GM21529 (cell line): ENCODE measurements at regions not wholly inside any gene's neighbourhood (a gene's known extent, or its start where the extent isn't known, plus 50 kb on each side); places are given as distances from the start of the nearest gene placed in this dataset.
"Not testable (repeated sequence)": the region's sequence is repeated elsewhere in the genome, so short reads cannot be mapped to it uniquely, and the experiment has no call there.

ENCODE experiments used
- ATAC-seq: cut with Tn5 transposase; IDR thresholded peaks from one replicate; pipeline ENCODE4 v1.9.1; 2021; ENCODE audit not compliant: unreplicated experiment

- ATAC-seq, result no peak
Measured at GRCh38 chr10:94219829-94220228, 142.9 kb downstream of the NOC3L start.

GRCh38 chr10:94220717-94221116 lies 142.0 kb downstream of the NOC3L start:
- ATAC-seq, result no peak

DNA sequence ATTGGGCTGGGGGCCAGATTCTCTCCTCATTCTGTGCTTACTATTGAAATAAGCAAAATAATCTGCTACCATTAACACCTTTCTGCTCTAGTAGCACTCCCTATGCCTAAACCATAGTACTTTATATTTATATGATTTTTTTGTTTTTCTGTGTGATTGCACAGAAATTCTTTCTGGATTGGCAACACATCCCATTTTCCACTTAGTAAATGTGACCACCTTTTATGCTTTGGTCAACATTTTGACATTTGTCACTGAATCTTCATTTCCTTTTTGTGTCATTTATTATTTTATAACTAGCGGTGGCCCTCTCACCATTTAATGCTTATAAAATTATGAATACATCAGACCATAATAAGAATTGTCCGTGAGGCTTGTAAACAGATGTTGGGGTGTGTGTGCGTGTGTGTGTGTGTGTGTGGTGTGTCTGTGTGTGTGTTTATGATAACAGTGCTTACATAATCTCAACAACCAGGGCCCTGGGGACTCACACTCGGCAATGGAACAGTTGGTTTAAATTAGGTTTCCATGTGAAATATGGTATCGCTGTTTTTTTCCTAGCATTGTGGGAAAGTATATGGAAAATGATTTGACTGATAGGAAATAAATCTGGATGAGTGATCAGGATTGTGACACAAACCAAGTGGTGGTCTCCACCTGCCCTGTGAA lies 138.9 kb downstream of the NOC3L start:
- ATAC-seq, result no peak

DNA sequence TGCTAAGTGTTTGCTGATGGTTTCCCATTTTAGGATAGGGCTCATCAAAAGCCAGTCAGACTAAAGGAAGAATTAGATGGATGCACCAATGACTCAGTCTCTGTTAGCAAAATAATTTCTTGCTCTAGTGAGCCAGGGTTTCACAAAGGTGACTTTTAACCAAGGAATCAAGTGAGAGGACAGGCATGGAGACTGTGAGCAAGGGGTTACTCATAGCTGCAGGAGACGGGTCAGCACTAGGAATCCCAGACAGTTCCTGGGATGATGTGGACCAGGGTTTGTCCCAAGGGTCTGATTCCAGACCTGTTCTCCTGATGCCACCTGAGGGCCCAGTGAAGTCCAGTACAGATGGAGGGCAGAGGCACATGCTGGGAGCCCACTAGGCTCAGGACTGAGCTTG lies 138.1 kb downstream of the NOC3L start:
- ATAC-seq, result no peak

GRCh38 chr10:94225589-94225988 lies 137.2 kb downstream of the NOC3L start:
- ATAC-seq, result no peak

GRCh38 chr10:94230134-94230785 lies 132.5 kb downstream of the NOC3L start:
- no peak for ATAC-seq

DNA sequence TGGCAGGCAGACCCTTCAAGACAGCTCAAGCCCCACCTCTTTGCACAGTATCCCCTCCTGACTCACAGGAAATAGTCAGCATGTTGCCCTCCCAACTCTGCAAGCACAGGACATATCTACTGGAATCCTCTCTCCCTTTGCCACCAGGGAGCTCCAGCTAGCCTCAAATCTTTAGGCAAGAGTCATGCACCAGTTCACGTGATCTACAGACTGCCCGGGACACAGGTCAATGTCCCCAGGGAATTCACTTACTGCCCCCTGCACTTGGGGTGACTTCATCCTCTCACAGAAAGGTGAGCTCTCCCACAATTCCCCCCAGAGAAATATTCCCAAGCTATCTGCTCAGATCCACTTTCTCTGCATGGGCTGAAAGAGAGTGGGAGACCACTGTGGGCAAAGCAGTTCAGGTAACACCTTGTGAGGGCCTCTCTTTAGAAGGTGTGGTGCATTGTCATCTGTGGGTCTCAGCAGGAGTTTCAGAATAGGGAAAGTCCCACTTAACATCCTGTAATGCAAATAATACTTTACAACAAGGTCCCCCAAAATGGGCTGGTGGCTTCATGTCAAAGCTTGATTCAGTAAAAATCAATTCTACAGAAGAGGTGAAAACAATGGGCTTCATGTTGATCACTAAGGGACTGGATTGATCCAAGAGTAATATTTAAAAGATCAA lies 129.9 kb downstream of the NOC3L start:
- ATAC-seq, result peak; percentile 58

DNA sequence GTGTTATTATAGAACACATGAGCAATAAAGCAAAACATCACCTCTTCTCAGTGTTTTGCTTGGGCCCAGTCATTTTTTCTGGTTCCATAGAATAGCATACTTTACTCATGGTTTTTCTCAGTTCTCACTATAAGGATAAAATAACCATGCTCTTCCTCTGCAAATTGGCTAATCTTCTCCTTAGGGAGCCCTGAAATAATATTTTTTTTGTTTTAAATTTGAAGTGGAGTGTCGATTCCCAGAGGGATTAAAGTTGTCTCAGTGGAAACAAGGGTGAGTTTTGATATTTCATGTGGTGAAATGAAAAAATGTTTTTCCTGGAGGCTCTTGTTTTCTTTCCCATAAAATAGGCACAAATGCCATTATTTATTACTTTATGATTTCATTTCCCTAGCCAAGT lies 127.3 kb downstream of the NOC3L start:
- ATAC-seq, result no peak

DNA sequence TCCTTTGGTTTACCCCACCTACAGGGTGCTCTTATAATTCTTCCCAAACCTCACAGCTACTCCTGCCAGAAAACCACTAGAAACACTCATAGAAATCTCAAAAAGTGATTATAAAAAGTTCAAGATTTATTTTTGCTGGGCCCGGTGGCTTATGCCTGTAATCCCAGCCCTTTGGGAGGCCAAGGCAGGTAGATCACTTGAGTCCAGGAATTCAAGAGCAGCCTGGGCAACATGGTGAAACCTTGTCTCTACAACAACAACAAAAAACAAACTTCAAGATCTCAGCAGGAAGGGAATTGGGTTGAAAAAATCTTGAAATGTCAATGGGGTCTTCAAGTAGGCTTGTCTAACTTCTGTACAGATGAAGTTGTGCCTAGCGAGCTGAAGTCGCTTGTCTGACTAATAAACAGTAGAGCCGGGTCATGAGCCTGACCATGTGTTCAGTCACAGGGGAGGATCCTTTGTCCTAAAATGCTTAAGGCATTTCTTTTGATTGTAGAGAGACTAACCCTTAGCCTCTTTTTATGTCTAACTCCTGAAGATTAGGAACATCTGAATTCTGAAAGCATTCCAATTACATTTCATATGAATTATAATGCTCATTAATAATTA lies 124.6 kb downstream of the NOC3L start:
- ATAC-seq, result no peak

DNA sequence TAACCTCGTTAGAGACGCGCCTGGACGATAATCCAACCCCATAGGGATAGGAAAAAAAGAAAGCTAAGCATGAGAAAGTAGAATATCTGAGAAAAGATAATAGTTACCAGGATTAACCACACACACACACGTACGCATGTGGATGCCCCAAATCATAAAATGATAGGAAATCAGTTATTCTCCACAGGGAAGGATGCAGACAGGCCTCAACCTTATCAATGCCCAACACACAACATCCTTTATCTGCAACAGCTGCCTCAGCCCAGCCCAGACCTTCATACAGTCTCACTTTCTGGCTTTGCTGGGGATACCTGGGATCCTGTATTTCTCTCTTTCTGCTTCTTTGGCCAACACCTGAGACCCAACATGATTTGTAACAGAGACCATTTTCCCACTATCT lies 123.0 kb downstream of the NOC3L start:
- ATAC-seq, result no peak

DNA sequence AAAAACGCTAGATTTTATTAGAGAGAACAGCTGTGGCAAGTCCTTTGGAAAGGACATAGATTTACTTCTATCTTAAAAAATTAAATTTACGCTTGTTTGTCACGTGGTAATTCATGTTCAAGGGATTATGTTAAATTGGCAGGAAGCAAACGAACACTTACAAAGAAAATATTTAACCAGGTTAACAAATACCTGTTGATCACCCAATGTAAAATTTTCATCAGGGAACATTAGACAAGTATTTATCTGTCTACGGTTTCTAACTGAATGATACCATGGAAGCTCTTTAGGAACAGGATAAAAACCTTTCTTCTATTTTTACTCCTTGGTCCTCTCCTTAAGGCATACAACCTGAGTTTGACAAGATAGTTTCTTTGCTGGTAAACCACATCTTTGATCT lies 122.2 kb downstream of the NOC3L start:
- ATAC-seq, result no peak

- ATAC-seq, result no peak
Measured at GRCh38 chr10:94240901-94241300, 121.8 kb downstream of the NOC3L start.

DNA sequence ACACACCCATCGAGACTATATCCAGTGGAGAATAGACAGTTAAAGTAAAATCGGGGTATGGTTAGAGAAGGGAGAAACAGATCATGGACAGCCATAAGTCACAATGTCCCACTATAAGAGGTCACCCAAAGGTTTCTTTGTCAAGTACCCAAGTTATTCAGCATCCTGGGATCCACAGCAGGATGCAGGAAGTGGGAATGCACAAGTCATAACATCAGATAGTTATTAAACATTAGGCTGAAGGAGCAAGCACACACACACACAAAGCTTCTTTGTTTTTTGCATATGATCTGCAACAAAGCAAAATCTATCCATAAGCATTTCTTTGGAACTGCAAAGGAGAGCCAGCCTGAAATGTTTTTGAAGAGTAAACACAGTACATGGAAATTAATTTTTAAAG lies 111.6 kb downstream of the NOC3L start:
- no peak for ATAC-seq

DNA sequence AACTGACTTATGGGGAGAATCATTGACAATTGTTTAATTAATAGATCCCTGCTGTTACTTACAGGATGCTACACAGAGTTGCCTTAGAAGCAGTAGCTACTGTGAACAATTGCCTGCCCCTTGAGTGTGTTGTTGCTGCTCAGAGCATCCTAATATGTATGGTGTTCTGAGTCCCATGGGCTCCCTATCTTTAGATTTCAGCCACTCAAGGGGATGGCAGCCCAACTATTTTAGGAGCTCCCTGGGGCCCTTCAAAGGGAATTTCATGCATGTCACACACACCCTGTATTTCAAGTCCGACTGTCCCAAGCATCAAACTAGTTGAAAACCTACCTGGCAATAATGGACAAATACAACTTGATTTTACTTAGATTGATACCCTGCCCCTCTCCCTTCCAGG lies 111.2 kb downstream of the NOC3L start:
- ATAC-seq, result no peak

- ATAC-seq, result not testable (repeated sequence)
Measured at GRCh38 chr10:94257407-94257806, 105.3 kb downstream of the NOC3L start.

DNA sequence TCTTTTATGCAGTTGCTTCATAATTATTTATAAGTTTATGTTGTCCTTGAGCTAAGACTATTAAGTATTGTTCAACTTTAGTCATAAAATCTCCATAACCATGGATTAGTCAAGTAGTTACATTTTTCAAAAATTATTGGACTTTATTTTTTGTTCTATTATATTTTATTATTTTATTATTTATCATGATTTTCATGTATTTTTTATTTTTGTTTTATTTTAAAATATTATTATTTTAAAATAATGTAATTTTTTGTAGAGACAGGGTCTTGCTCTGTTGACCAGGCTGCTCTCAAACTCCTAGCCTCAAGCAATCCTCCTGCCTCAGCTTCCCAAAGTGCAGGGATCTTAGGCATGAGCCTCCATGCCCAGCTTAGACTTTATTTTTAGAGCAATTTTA lies 102.3 kb downstream of the NOC3L start:
- no peak for ATAC-seq

DNA sequence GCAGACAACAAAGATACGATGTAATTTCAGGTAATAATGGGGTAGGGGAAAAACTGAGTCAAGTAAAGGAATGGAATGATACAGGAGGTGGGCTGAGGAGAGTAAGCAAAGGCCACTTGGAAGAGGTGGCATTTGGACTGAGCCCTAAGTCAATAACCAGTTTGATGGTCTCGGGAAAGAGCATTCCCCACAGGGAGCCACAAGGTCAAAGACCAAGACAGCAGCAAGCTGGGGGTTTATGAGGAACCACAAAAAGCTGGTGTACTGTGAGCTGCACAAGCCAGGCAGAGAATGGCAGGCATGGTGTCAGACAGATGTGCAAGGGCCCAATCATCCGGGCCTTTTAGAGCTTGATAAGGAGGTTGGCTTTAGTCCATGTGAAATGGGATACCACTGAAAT lies 98.7 kb downstream of the NOC3L start:
- no peak for ATAC-seq

GRCh38 chr10:94266091-94266490 lies 96.6 kb downstream of the NOC3L start:
- ATAC-seq, result no peak

- no peak for ATAC-seq
Measured at GRCh38 chr10:94268652-94269051, 94.1 kb downstream of the NOC3L start.

DNA sequence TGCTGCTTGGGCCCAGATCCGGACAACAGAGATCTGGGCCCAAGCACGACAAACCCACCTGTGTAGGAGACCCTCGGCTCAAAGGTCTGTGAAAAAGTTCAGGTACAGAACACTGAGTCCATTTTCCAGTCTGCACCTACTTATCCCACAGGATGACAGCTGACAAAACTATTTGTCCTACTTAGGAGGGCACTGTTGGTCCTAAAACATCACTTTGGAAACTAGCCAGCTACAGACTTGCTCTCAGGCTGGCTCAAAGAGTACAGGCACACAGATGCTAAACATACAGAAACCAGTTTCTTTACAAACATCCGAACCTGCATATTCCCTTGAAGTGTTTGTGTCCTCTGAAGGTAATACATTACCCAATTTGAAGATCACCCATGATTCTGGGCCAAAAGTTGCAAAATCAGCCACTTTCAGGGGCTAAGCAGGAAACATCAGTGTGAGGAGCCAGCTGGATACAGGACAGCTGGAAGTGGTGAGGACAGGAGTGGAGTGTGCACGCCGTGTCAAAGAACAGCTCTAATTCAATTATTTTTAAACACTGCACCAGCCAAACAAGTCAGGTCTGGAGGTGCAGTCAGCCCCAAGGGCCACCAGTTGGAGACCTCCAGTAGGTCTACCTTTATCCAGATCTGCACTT lies 88.5 kb downstream of the NOC3L start:
- no peak for ATAC-seq

- no peak for ATAC-seq
Measured at GRCh38 chr10:94276140-94276539, 86.6 kb downstream of the NOC3L start.

DNA sequence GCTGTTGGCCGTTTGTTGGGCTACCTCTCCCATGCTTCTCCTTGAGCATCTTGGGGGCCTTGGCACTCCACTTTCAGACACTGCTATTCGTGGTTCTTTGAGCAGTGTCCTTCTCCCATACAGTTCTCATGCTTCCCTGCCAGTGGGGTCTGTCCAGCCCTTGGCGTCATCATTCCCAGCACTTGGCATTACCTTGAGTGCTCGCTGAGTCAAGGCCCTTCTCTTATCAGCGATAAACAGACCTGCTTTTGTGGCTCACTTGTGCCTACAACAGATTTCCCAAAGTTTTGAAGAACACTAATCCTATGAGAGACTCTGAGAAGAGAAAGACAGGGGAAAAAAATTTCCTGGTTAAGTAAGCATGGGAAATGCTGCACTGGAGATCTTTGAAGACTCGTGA lies 85.3 kb downstream of the NOC3L start:
- ATAC-seq, result no peak
